Caco-2 (cell line): ENCODE measurements at regions not wholly inside any gene's neighbourhood (a gene's known extent, or its start where the extent isn't known, plus 50 kb on each side); places are given as distances from the start of the nearest gene placed in this dataset.

ENCODE experiments used
- BruUV-seq: library from RNA; stranded (reverse); fragments of 400-500 nt; replicated peaks from 2 replicates; lab custom pipeline; 2021; lab: Mats Ljungman, UMichigan
- CTCF ChIA-PET: fragments of 300-600 bp; sonication (Branson Sonifier 250); formaldehyde crosslinking; loops from one replicate; lab custom pipeline; 2022; ENCODE audit warnings: antibody characterized with exemption; lab: Charles Lee
- POLR2A ChIA-PET: fragments of 300-600 bp; sonication (Branson Sonifier 250); formaldehyde crosslinking; loops from one replicate; lab custom pipeline; 2022; ENCODE audit warnings: antibody characterized with exemption; lab: Charles Lee
- DNase-seq, 2 experiments: peaks; one replicate each; pipeline versions ENCODE4 v3.0.0 to v3.0.0-alpha.2; 2020 to 2022
- H3K27me3 ChIP-seq: replicated peaks from 2 replicates; pipeline ENCODE4 v1.6.0; 2011; ENCODE audit warnings: low read length; ENCODE audit not compliant: control insufficient read depth, insufficient read depth
- H3K36me3 ChIP-seq: 2 replicates; pipeline ENCODE4 v1.5.1; 2011; ENCODE audit warnings: low read length; ENCODE audit not compliant: control insufficient read depth, insufficient read depth
- H3K4me1 ChIP-seq: fragments of 250-450 bp; sonication (Bioruptor Pico); 2 replicates; pipeline ENCODE4 v1.5.1; 2020; ENCODE audit warnings: mild to moderate bottlenecking
- H3K4me3 ChIP-seq: 2 replicates; pipeline ENCODE4 v1.5.1; 2011; ENCODE audit warnings: low read depth, mild to moderate bottlenecking, control low read depth, low read length
- H3K9me3 ChIP-seq: fragments of 250-450 bp; sonication (Bioruptor Pico); 2 replicates; pipeline ENCODE4 v1.5.1; 2020; ENCODE audit warnings: mild to moderate bottlenecking, moderate library complexity
- H3K27ac Mint-ChIP-seq: one replicate; pipeline ENCODE4 v1.8.0; 2022; ENCODE audit warnings: mixed read lengths; ENCODE audit not compliant: unreplicated experiment
- H3K27me3 Mint-ChIP-seq: one replicate; pipeline ENCODE4 v1.8.0; 2022; ENCODE audit warnings: mixed read lengths; ENCODE audit not compliant: insufficient read depth, unreplicated experiment
- H3K36me3 Mint-ChIP-seq: one replicate; pipeline ENCODE4 v1.8.0; 2022; ENCODE audit warnings: mild to moderate bottlenecking, mixed read lengths; ENCODE audit not compliant: insufficient read depth, unreplicated experiment
- H3K4me1 Mint-ChIP-seq: one replicate; pipeline ENCODE4 v1.8.0; 2022; ENCODE audit warnings: low read depth, mixed read lengths; ENCODE audit not compliant: unreplicated experiment
- H3K4me3 Mint-ChIP-seq: one replicate; pipeline ENCODE4 v1.8.0; 2022; ENCODE audit warnings: mild to moderate bottlenecking, moderate library complexity, mixed read lengths; ENCODE audit not compliant: unreplicated experiment
- H3K9me3 Mint-ChIP-seq: one replicate; pipeline ENCODE4 v1.8.0; 2022; ENCODE audit warnings: mixed read lengths; ENCODE audit not compliant: unreplicated experiment
- CTCF ChIP-seq, 2 experiments: fragments of 200-600 bp in 1 of 2; IDR thresholded peaks; 1 replicate in 1 of 2; 2 replicates in 1 of 2; pipeline versions ENCODE4 v1.5.1 to v1.8.0; 2011 to 2022; ENCODE audit warnings: antibody characterized with exemption in 1 of 2, control low read depth in 1 of 2, inconsistent platforms in 1 of 2, low read depth in 1 of 2, low read length in 1 of 2, mild to moderate bottlenecking in 1 of 2, moderate library complexity in 1 of 2; ENCODE audit not compliant: insufficient read depth in 1 of 2, severe bottlenecking in 1 of 2, unreplicated experiment in 1 of 2
- intact Hi-C: fragments of 100-400 bp; cut with micrococcal nuclease; formaldehyde crosslinking; loops from one replicate; pipeline ENCODE4 v1.10.0; 2022; ENCODE audit not compliant: unreplicated experiment

- Mint-ChIP-seq H3K9me3 (no peaks in the 10 kb centered on the region), H3K27ac (no peak overlapping the region), H3K27me3 (no peaks in the 10 kb centered on the region), H3K4me1 (no peaks in the 10 kb centered on the region), H3K36me3 (no peaks in the 10 kb centered on the region), H3K4me3 (no peak overlapping the region)
- intact Hi-C loops: no loop called here
- Histone ChIP-seq H3K36me3 (no peaks in the 10 kb centered on the region), H3K4me3 (no peak overlapping the region), H3K4me1 (no peaks in the 10 kb centered on the region), H3K27me3 (no peaks in the 10 kb centered on the region), H3K9me3 (no peaks in the 10 kb centered on the region)
- CTCF ChIA-PET: no interaction called here
- no peak for DNase-seq
- no TSS peak for BruUV-seq
- POLR2A ChIA-PET: no interaction called here
- TF ChIP-seq CTCF (IDR thresholded peaks at IDR 0.05; ENCODE audit: insufficient read depth in 1 of 2, low read depth in 1 of 2, low read length in 1 of 2, severe bottlenecking in 1 of 2, unreplicated experiment in 1 of 2): no peak
Observed at GRCh38 chr6:123742626-123743025, 61.0 kb upstream of the NKAIN2 start.

GRCh38 chr6:123733180-123733579 lies 70.5 kb upstream of the NKAIN2 start:
- DNase-seq: no peak
- H3K9me3 ChIP-seq: no peaks in the 10 kb centered on the region
- POLR2A ChIA-PET: no interaction called here
- H3K4me1 ChIP-seq: no peaks in the 10 kb centered on the region
- no peaks in the 10 kb centered on the region for H3K27me3 ChIP-seq
- H3K36me3 Mint-ChIP-seq: no peaks in the 10 kb centered on the region
- no peak overlapping the region for H3K4me3 Mint-ChIP-seq
- no peak overlapping the region for H3K27ac Mint-ChIP-seq
- H3K4me3 ChIP-seq: no peak overlapping the region
- H3K36me3 ChIP-seq: no peaks in the 10 kb centered on the region
- H3K4me1 Mint-ChIP-seq: no peaks in the 10 kb centered on the region
- no TSS peak for BruUV-seq
- intact Hi-C loops: no loop called here
- H3K27me3 Mint-ChIP-seq: peaks cover 3% of the 10 kb centered on the region
- H3K9me3 Mint-ChIP-seq: no peaks in the 10 kb centered on the region
- CTCF ChIA-PET: no interaction called here
- TF ChIP-seq CTCF (IDR thresholded peaks at IDR 0.05; ENCODE audit: insufficient read depth in 1 of 2, low read depth in 1 of 2, low read length in 1 of 2, severe bottlenecking in 1 of 2, unreplicated experiment in 1 of 2): no peak

GRCh38 chr6:123716506-123716905 lies 79.8 kb upstream of the TRDN start:
- Mint-ChIP-seq H3K36me3 (no peaks in the 10 kb centered on the region), H3K9me3 (no peaks in the 10 kb centered on the region), H3K27ac (no peak overlapping the region), H3K27me3 (peaks cover 7% of the 10 kb centered on the region), H3K4me1 (no peaks in the 10 kb centered on the region), H3K4me3 (no peak overlapping the region)
- no peak for TF ChIP-seq CTCF (IDR thresholded peaks at IDR 0.05; ENCODE audit: insufficient read depth in 1 of 2, low read depth in 1 of 2, low read length in 1 of 2, severe bottlenecking in 1 of 2, unreplicated experiment in 1 of 2)
- no peaks in the 10 kb centered on the region for H3K4me1 ChIP-seq
- H3K27me3 ChIP-seq: no peaks in the 10 kb centered on the region; the same call in 1 of the 2 replicates
- CTCF ChIA-PET: no interaction called here
- no peak for DNase-seq
- POLR2A ChIA-PET: no interaction called here
- no peaks in the 10 kb centered on the region for H3K9me3 ChIP-seq
- H3K4me3 ChIP-seq: no peak overlapping the region
- intact Hi-C loops: no loop called here
- BruUV-seq: no TSS peak
- no peaks in the 10 kb centered on the region for H3K36me3 ChIP-seq
